Epithelial cell of proximal tubule (primary cell): ENCODE measurements at regions not wholly inside any gene's neighbourhood (a gene's known extent, or its start where the extent isn't known, plus 50 kb on each side); places are given as distances from the start of the nearest gene placed in this dataset.

Experiments
- DNase-seq: peaks from one replicate; pipeline ENCODE4 v3.0.0-alpha.2; 2011; ENCODE audit warnings: low read depth
- H3K4me3 ChIP-seq: 2 replicates; pipeline ENCODE4 v1.5.1; 2011; ENCODE audit warnings: low read depth, mild to moderate bottlenecking, low read length
- CTCF ChIP-seq: conservative IDR thresholded peaks from 2 replicates; pipeline ENCODE4 v1.5.1; 2012; ENCODE audit warnings: low read depth, mild to moderate bottlenecking, low read length

- no peak overlapping the region for H3K4me3 ChIP-seq
Observed at GRCh38 chr4:14928035-14928434, 74.2 kb upstream of the CPEB2 start.

GRCh38 chr4:14929669-14930068, 72.6 kb upstream of the CPEB2 start:
- no peak for DNase-seq
- no peak for TF ChIP-seq CTCF
- H3K4me3 ChIP-seq: no peak overlapping the region

More at GRCh38 chr4:14928035-14928434, 74.2 kb upstream of the CPEB2 start:
- no peak for TF ChIP-seq CTCF
- DNase-seq: no peak

GRCh38 chr4:14934704-14935390, 67.4 kb upstream of the CPEB2 start:
- TF ChIP-seq CTCF: no peak
- no peak overlapping the region for H3K4me3 ChIP-seq
- no peak for DNase-seq

- no peak for DNase-seq
- no peak for TF ChIP-seq CTCF
- no peak overlapping the region for H3K4me3 ChIP-seq
Observed at GRCh38 chr4:14943749-14944148, 58.5 kb upstream of the CPEB2 start.

- no peak overlapping the region for H3K4me3 ChIP-seq
- TF ChIP-seq CTCF: no peak
- no peak for DNase-seq
Observed at GRCh38 chr4:14952352-14952751, 49.9 kb upstream of the CPEB2 start.
